RWPE2 (cell line): ENCODE measurements at regions not wholly inside any gene's neighbourhood (a gene's known extent, or its start where the extent isn't known, plus 50 kb on each side); places are given as distances from the start of the nearest gene placed in this dataset.

Source experiments
- ATAC-seq: fragments of 200-7000 bp; cut with Tn5 transposase; 3 replicates; pipeline ENCODE4 v1.9.1; 2021; ENCODE audit warnings: low read depth
- DNase-seq: peaks from one replicate; pipeline ENCODE4 v3.0.0-alpha.2; 2020; ENCODE audit warnings: low spot score
- H3K27ac ChIP-seq: fragments of 450-650 bp; 2 replicates; pipeline ENCODE4 v1.5.1; 2017; ENCODE audit warnings: mild to moderate bottlenecking; ENCODE audit not compliant: poor library complexity, severe bottlenecking
- H3K27me3 ChIP-seq: fragments of 250-450 bp; sonication (Bioruptor Pico); 2 replicates; pipeline ENCODE4 v1.5.1; 2021; ENCODE audit warnings: mild to moderate bottlenecking, moderate library complexity; ENCODE audit not compliant: insufficient read depth, poor library complexity, severe bottlenecking
- H3K36me3 ChIP-seq: fragments of 250-450 bp; sonication (Bioruptor Pico); 2 replicates; pipeline ENCODE4 v1.5.1; 2020; ENCODE audit warnings: low read depth, mild to moderate bottlenecking, moderate library complexity
- H3K4me1 ChIP-seq: fragments of 250-450 bp; sonication (Bioruptor Pico); 2 replicates; pipeline ENCODE4 v1.5.1; 2021; ENCODE audit warnings: mild to moderate bottlenecking, moderate library complexity; ENCODE audit not compliant: insufficient read depth, poor library complexity, severe bottlenecking
- H3K4me3 ChIP-seq: fragments of 250-450 bp; sonication (Bioruptor Pico); 2 replicates; pipeline ENCODE4 v1.5.1; 2021; ENCODE audit warnings: mild to moderate bottlenecking, moderate library complexity; ENCODE audit not compliant: severe bottlenecking
- H3K9me3 ChIP-seq: fragments of 250-450 bp; sonication (Bioruptor Pico); 2 replicates; pipeline ENCODE4 v1.5.1; 2021; ENCODE audit warnings: mild to moderate bottlenecking, moderate library complexity; ENCODE audit not compliant: severe bottlenecking
- CTCF ChIP-seq: fragments of 450-650 bp; IDR thresholded peaks from one replicate; pipeline ENCODE4 v1.5.1; 2017; ENCODE audit warnings: mild to moderate bottlenecking, moderate library complexity; ENCODE audit not compliant: poor library complexity, severe bottlenecking

GRCh38 chr12:97312570-97313135, 150.0 kb upstream of the RMST start:
- no peak overlapping the region for H3K27ac ChIP-seq
- ATAC-seq: no peak
- H3K27me3 ChIP-seq: no peaks in the 10 kb centered on the region

GRCh38 chr12:97313471-97314190, 149.0 kb upstream of the RMST start:
- DNase-seq: no peak
- Histone ChIP-seq H3K36me3 (no peaks in the 10 kb centered on the region), H3K4me3 (no peak overlapping the region), H3K4me1 (no peaks in the 10 kb centered on the region), H3K27me3 (no peaks in the 10 kb centered on the region), H3K27ac (no peak overlapping the region), H3K9me3 (no peaks in the 10 kb centered on the region)
- no peak for ATAC-seq
- TF ChIP-seq CTCF: no peak

More at GRCh38 chr12:97312570-97313135, 150.0 kb upstream of the RMST start:
- H3K4me3 ChIP-seq: no peak overlapping the region
- no peak for DNase-seq
- no peaks in the 10 kb centered on the region for H3K36me3 ChIP-seq
- H3K9me3 ChIP-seq: no peaks in the 10 kb centered on the region
- TF ChIP-seq CTCF: no peak
- no peaks in the 10 kb centered on the region for H3K4me1 ChIP-seq

GRCh38 chr12:97316321-97316720, 146.3 kb upstream of the RMST start:
- DNase-seq: no peak
- Histone ChIP-seq H3K36me3 (no peaks in the 10 kb centered on the region), H3K4me3 (no peak overlapping the region), H3K27me3 (no peaks in the 10 kb centered on the region), H3K4me1 (no peaks in the 10 kb centered on the region), H3K27ac (no peak overlapping the region), H3K9me3 (no peaks in the 10 kb centered on the region)
- TF ChIP-seq CTCF: no peak
- no peak for ATAC-seq

GRCh38 chr12:97321621-97322020, 141.0 kb upstream of the RMST start:
- no peaks in the 10 kb centered on the region for H3K36me3 ChIP-seq
- no peaks in the 10 kb centered on the region for H3K27me3 ChIP-seq
- H3K9me3 ChIP-seq: no peaks in the 10 kb centered on the region
- DNase-seq (no peak), ATAC-seq (no peak)
- no peak overlapping the region for H3K4me3 ChIP-seq
- H3K4me1 ChIP-seq: no peaks in the 10 kb centered on the region
- no peak for TF ChIP-seq CTCF
- H3K27ac ChIP-seq: no peak overlapping the region

GRCh38 chr12:97322388-97322787, 140.2 kb upstream of the RMST start:
- H3K9me3 ChIP-seq: no peaks in the 10 kb centered on the region
- H3K36me3 ChIP-seq: no peaks in the 10 kb centered on the region
- no peak for TF ChIP-seq CTCF
- H3K27me3 ChIP-seq: no peaks in the 10 kb centered on the region
- H3K4me1 ChIP-seq: no peaks in the 10 kb centered on the region
- H3K4me3 ChIP-seq: no peak overlapping the region
- ATAC-seq: no peak
- no peak overlapping the region for H3K27ac ChIP-seq
- DNase-seq: no peak
